ENCODE measurements at regions not wholly inside any gene's neighbourhood (a gene's known extent, or its start where the extent isn't known, plus 50 kb on each side); places are given as distances from the start of the nearest gene placed in this dataset.
"Not testable (repeated sequence)": the region's sequence is repeated elsewhere in the genome, so short reads cannot be mapped to it uniquely, and the experiment has no call there.

DNA sequence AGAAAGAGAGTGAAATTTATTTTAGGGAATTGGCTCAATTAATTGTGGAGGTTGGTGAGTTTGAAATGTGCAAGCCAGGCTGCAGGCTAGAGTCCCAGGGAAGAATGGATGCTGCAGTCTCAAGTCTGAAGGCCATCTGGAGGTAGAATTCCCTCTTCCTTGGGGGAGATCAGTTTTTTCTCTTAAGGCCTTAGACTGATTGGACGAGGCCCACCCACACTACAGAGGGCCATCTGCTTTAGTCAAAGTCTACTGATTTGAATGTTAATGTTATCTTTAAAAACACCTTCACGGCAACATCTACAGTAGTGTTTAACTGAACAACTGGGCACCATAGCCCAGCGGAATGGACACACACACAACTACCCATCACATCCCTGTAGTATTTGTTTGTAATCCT, 245.9 kb upstream of the IRF2BP2 start:
- ATAC-seq (no peak), DNase-seq (ENCODE audit: low spot score in 2 of 2) (no peak)
- Mint-ChIP-seq H3K36me3 (no peaks in the 10 kb centered on the region), H3K27ac (no peak overlapping the region), H3K4me3 (no peak overlapping the region), H3K4me1 (no peaks in the 10 kb centered on the region), H3K9me3 (no peaks in the 10 kb centered on the region)

DNA sequence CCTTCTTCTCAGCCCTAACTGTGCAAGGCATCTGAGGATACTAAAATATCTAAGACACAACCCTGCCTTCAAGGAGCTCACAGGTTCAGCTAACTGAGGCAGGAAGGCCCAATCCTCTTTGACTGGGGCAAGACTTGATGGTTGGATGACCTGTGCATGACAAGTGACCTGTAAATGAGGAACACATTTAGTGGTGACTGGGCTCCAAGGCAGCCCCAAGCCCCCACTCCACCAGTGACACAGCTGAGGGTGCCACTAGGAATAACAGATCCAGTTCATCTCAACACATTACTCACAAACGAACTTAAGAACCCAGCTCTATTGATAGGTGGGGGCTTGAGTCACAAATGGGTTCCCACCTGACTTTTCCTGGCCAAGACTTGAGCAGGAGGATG, 244.7 kb upstream of the IRF2BP2 start:
- no peak for DNase-seq (ENCODE audit: low spot score in 2 of 2)
- no peaks in the 10 kb centered on the region for H3K36me3 Mint-ChIP-seq
- H3K4me3 Mint-ChIP-seq = no peak overlapping the region
- H3K27ac Mint-ChIP-seq = no peak overlapping the region
- no peaks in the 10 kb centered on the region for H3K4me1 Mint-ChIP-seq
- no peak for ATAC-seq
- no peaks in the 10 kb centered on the region for H3K9me3 Mint-ChIP-seq

DNA sequence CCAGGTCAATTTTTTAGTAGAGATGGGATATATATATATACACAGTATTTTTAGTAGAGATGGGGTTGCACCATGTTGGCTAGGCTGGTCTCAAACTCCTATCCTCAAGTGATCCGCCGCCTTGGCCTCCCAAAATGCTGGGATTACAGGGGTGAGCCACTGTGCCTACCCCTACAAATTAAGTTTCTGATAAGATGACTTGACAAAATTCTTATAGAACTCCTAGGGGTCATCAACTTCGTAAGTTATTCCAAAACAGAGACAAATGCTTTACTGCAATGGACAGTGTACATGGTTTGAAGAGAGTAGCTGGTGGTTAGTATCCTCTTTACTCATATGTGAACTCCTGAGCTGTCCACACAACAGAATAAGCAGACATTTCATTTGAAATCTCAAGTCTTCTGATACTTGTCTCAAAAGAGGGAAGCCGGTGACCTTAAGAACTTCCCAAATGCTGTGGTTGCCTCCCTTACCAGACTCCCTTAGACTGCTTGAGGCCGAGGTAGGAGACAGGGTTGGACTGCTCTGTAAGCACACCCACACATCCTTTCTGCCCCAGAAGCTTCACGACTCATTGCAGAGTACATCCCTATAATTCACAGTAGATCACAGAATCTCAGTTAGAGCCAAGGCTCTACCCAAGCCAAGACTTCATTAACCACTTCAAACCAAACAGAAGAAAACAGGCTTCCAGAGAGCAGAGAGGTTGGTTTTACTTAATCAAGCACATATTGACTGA, 244.1 kb upstream of the IRF2BP2 start:
- Mint-ChIP-seq H3K36me3 (no peaks in the 10 kb centered on the region), H3K4me3 (no peak overlapping the region), H3K4me1 (no peaks in the 10 kb centered on the region), H3K27ac (no peak overlapping the region), H3K9me3 (no peaks in the 10 kb centered on the region)
- ATAC-seq (peak; percentile 54), DNase-seq (ENCODE audit: low spot score in 2 of 2) (no peak)

DNA sequence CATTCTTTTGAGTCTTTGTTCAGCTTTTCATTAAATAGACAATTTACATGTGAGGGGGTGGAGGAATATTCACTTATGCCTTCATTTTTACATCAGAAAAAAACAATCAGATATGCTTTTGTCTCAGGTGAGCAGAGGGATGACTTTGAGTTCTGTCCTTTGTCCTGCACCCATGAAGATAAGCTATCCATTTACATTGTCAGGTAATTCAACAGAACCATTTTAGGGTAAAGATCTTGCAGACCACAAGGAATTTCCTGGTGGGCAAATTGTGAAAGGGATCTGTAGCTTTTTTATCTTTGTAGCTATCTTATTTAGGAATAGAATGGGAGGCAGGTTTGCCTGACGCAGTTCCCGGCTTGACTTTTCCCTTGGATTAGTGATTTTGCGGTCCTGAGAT, 242.7 kb upstream of the IRF2BP2 start:
- H3K27ac Mint-ChIP-seq = no peak overlapping the region
- DNase-seq (ENCODE audit: low spot score in 2 of 2) (no peak), ATAC-seq (no peak)
- H3K36me3 Mint-ChIP-seq = no peaks in the 10 kb centered on the region
- H3K4me1 Mint-ChIP-seq = no peaks in the 10 kb centered on the region
- H3K4me3 Mint-ChIP-seq = no peak overlapping the region
- no peaks in the 10 kb centered on the region for H3K9me3 Mint-ChIP-seq

DNA sequence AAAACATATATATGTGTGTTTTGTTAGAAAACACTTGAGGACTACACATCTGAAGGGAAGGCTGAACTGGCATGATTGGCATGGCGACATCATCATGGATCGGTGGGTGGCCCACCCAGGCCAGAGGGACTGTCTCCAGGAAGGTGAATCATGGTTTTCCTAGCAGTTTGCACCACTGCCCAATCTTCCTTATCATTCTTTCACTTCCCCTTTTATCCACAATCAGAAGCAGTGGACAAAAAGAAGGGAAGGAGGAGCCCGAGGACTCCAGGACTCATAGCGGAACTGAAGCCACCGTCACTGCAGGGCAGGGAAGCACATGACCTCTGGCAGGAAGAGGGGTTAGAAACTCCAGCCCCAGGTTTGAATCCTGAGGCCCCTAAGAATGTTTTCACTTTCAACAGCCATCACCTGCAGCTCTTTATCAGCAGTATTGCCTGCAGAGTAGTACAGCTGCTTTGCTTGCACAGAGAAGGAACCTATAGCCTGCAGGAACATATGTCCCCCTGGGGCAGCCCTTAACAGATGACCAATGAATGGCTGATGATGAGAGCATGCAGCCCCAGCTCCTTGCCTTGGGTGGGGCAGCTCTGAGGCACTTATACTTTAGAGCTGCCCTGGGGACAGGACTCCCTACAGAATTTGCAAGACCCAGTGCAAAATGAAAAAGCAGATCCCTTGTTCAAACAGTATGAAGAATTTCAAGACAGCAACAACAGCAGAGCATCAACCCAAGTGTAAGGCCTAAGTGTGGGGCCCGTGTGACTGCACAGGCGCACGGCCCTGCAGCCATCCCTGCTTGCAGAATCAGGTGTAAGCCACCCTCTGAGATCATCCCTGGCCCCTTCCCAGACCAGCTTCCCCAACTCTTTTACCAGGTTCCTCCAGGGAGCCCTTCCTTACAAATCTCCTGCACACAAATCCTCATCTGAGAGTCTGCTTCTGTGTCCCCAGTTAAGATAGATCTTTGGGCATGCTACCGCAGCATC, 241.8 kb upstream of the IRF2BP2 start:
- H3K9me3 Mint-ChIP-seq = no peaks in the 10 kb centered on the region
- ATAC-seq (no peak), DNase-seq (ENCODE audit: low spot score in 2 of 2) (no peak)
- no peak overlapping the region for H3K27ac Mint-ChIP-seq
- no peaks in the 10 kb centered on the region for H3K36me3 Mint-ChIP-seq
- H3K4me3 Mint-ChIP-seq = no peak overlapping the region
- no peaks in the 10 kb centered on the region for H3K4me1 Mint-ChIP-seq

DNA sequence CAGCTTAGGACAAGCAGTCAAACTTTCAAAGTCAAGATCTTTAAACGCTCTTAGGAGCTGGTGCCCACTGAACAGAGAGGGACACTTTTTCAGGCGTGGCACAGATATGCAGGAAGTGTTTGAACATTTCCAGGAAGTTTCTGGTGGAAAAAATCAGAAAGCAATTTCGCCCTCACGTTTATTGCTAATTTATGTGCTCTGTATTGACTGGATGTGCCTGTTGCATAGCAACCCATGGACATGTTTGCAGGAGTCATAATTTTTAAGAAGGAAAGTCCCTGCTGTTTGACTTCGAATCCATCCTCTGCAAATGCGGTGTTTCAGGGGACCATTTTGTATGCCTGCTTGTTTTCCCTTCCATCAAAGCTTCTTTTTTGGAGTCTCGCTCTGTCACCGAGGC, 239.9 kb upstream of the IRF2BP2 start:
- Mint-ChIP-seq H3K9me3 (no peaks in the 10 kb centered on the region), H3K4me3 (no peak overlapping the region), H3K4me1 (peaks cover 19% of the 10 kb centered on the region), H3K27ac (no peak overlapping the region), H3K36me3 (no peaks in the 10 kb centered on the region)
- DNase-seq (ENCODE audit: low spot score in 2 of 2) (no peak), ATAC-seq (no peak)

DNA sequence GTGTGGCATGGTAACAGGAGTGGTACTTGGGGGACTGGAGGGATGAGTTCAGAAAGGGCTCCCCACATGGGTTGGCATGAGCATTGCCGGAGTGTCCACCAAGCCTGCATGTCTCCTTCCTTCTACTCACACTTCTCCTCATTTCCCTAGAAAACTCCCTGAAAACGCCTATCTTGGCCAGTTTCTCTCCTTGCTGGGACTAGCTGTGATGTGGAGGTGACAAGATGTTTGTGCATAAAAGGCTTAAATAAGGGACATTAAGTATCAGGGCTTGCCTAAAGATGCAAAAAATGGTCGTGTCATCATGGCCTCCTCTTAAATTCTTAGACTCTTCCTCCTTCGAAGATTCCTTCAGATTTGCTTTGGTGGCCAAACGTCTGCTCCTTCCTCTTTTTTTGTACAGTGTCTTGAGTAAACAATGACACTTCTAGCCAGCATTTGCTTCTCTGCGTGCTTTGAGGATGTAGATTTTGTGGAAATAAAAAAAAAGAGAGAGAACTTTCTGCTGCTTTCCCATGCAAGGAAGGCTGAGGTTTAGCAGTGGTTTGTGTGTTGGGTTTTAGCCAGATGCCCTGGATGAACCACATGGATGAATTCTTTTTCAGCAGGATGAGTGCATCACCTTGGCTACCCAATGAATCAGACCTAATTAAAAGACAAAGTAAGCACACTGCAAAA, 239.1 kb upstream of the IRF2BP2 start:
- H3K36me3 Mint-ChIP-seq = no peaks in the 10 kb centered on the region
- no peak for DNase-seq (ENCODE audit: low spot score in 2 of 2)
- H3K27ac Mint-ChIP-seq = no peak overlapping the region
- ATAC-seq = no peak
- peaks cover 26% of the 10 kb centered on the region for H3K4me1 Mint-ChIP-seq
- no peaks in the 10 kb centered on the region for H3K9me3 Mint-ChIP-seq
- no peak overlapping the region for H3K4me3 Mint-ChIP-seq

DNA sequence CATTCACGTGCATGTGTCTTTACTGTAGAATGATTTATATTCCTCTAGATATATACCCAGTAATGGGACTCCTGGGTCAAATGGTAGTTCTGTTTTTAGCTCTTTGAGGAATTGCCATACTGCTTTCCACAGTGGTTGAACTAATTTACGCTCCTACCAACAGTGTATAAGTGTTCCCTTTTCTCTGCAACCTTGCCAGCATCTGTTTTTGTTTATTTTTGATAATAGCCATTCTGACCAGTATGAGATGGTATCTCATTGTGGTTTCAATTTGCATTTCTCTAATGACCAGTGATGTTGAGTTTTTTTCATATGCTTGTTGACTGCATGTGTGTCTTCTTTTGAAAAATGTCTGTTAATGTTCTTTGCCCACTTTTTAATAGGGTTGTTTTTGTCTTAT, 236.8 kb upstream of the IRF2BP2 start:
- not testable (repeated sequence) for DNase-seq (ENCODE audit: low spot score in 2 of 2); H3K36me3 Mint-ChIP-seq; H3K4me3 Mint-ChIP-seq; ATAC-seq; H3K27ac Mint-ChIP-seq; H3K9me3 Mint-ChIP-seq
- H3K4me1 Mint-ChIP-seq = peaks cover 45% of the 10 kb centered on the region

DNA sequence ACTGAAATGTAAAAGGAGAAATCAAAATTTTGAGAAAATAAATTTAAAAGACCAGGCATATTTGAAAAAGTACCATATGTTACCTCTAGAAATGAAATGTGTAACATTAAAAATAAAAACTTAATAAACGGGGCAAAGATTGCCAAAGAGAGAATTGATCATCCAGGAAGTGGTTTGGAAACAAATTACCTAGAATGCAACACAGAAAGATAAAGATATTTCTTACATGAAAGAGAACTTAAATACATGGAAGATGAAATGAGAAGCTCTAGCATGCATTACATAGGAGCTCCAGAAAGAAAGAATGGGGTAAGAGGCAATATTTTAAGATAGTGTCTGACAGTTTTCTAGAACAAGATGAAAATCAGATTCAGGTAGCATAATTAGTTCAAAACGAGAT, 235.9 kb upstream of the IRF2BP2 start:
- DNase-seq (ENCODE audit: low spot score in 2 of 2) = no peak

DNA sequence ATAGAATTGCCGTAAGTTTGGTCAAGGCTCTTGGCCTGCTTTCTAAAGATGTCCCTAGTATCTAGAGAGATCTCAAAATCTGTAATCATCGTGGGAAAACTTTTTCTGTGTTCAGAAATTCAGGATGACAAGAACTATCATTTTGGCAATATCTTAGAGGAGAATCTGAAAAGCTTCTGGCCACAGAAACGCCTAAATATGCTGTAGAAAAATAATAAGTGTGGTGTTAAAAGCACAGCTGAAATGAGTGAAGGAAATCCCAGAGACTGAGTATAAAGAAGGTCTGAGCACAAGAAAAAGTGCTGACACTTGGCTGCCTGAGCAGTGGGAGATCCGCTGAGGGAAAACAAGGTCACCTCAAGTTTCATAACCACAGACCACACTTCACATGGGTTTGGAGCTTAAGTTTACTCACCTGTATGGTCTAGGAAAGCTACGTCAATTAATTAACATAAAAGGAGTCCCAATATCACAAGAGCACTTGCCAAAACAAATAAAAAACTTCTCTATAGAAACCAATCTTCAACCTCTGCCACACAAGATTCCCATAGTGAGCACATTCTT, 235.2 kb upstream of the IRF2BP2 start:
- peak; percentile 29 for ATAC-seq

More for the DNA sequence above, 235.9 kb upstream of the IRF2BP2 start:
- Mint-ChIP-seq H3K4me3 (peak overlapping the region; percentile 46), H3K36me3 (peaks cover 6% of the 10 kb centered on the region), H3K27ac (no peak overlapping the region), H3K9me3 (no peaks in the 10 kb centered on the region), H3K4me1 (peaks cover 55% of the 10 kb centered on the region)
- ATAC-seq = no peak

DNA sequence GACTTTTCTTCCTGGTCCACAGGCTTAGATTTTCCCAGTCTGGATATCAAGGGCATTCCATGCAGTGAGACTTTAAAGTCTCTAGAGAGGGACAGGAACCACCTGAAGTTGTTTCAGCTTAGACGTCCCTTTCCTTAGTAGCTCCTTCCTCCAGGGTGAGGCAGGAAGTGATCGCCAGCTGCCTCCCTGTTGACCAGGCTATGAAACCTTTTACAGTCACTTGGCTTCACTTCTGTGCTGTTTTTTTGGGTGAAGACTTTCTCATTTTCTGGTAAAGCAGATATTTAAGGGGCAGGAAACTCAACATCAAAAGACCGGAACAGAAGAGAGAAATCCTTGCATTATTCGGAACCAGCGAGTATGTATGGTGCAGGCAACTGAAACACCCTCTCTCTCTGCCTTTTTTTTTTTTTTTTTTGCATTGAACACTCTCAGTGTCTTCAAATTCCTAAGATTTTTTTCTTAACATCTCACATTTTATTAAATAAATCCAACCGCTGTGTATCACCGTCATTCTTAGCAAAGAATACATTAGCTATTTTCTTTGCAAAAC, 234.6 kb upstream of the IRF2BP2 start:
- Mint-ChIP-seq H3K4me3 (peak overlapping the region; percentile 46), H3K36me3 (peaks cover 6% of the 10 kb centered on the region), H3K27ac (peak overlapping the region; percentile 82), H3K4me1 (peaks cover 64% of the 10 kb centered on the region), H3K9me3 (no peaks in the 10 kb centered on the region)
- no peak for DNase-seq (ENCODE audit: low spot score in 2 of 2)
- no peak for ATAC-seq

More for the DNA sequence above, 235.2 kb upstream of the IRF2BP2 start:
- Mint-ChIP-seq H3K36me3 (peaks cover 6% of the 10 kb centered on the region), H3K27ac (peak overlapping the region; percentile 82), H3K4me3 (peak overlapping the region; percentile 46), H3K4me1 (peaks cover 62% of the 10 kb centered on the region), H3K9me3 (no peaks in the 10 kb centered on the region)
- no peak for DNase-seq (ENCODE audit: low spot score in 2 of 2)

DNA sequence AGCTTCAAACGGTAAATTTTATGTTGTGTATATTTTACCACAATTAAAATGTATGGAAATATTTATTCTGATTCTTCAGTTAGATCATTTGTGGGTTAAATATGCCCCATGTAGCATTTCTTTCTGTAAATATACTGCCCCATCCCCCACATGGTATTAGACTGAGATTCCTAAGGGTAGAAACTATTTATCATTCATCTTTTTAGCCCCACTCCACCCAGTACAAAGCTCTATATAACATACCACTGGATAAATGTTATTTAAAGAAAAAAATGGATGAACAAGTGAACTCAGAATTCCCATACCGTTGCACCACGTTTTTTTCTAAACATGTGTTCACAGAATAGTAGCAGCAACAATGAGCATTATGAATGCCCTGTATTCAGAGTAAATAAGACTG, 234.0 kb upstream of the IRF2BP2 start:
- Mint-ChIP-seq H3K36me3 (peaks cover 6% of the 10 kb centered on the region), H3K4me1 (peaks cover 64% of the 10 kb centered on the region), H3K27ac (peak overlapping the region; percentile 82), H3K4me3 (peak overlapping the region; percentile 46), H3K9me3 (no peaks in the 10 kb centered on the region)
- DNase-seq (ENCODE audit: low spot score in 2 of 2) (no peak), ATAC-seq (no peak)

DNA sequence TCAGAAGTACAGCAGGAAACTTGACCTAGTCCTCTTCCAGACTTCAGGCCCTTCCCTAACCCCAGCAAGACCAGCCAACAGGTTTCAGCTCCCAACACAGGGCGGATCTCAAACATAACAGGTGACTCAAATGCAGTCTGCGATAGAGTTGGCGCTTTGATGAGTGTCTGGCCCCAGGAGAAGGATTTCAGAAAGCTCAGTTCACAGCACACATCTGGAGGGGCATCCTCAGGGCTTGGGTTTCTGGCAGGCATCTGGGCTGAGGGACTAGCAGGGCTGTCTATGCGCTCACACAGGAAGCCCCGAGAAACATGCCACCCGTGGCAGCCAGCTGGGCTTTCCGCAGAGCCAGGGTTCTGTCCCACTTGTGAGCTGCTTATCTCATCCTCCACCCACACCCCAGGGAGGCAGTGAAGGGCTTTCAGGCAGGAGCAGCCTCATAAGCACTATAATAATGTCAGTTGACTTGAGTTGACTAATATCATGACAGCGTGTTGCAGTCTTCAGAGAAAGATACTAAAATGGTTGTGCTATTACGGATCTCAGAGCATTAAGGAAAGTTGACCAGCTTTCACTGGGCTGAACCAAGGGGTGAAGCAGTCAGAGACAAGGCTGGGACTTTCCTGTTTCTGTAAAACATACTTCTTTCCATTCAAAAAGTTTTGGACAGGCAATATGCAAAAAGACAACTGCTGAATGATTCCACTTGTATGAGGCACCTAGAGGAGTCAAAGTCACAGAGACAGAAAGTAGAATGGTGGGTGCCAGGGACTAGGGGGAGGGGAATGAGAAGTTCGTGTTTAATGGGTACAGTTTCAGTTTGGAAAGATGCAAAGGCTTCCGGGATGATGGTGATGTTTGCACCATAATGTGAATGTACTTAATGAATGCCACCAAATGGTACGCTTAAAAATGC, 233.0 kb upstream of the IRF2BP2 start:
- peak overlapping the region; percentile 82 for H3K27ac Mint-ChIP-seq
- DNase-seq (ENCODE audit: low spot score in 2 of 2) = peak; percentile 53 to 90
- H3K4me3 Mint-ChIP-seq = peak overlapping the region; percentile 46
- H3K4me1 Mint-ChIP-seq = peaks cover 66% of the 10 kb centered on the region
- H3K9me3 Mint-ChIP-seq = peaks cover under 1% of the 10 kb centered on the region
- H3K36me3 Mint-ChIP-seq = peaks cover 6% of the 10 kb centered on the region
- ATAC-seq = peak; percentile 94

DNA sequence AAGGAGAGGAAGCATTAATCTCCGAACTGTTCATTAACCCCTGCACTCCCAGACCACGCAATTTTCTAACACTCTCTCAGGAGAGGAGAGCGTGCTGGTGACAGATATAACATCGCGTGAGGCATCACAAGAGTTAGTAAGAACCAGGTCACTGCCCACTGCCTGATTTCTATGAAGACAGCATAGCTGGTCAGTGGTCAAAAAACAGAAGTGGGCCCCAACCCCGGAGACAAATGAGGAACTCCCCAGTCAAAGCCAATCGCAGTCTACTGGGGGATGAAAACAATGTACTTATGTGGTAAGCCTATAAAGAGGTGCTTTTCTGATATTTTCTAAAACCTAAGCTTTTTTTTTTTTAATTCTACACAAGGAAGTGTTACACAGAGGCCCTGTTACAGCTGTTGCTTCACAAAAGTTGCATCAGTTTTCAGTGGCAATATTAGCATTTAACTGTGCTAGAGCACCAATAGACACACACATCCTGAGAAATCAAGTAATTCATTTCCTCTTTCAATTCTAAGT, 231.8 kb upstream of the IRF2BP2 start:
- peak overlapping the region; percentile 20 for H3K27ac Mint-ChIP-seq
- peaks cover 6% of the 10 kb centered on the region for H3K36me3 Mint-ChIP-seq
- no peak for ATAC-seq
- DNase-seq (ENCODE audit: low spot score in 2 of 2) = peak in 1 of 2 donors; percentile 58
- H3K4me3 Mint-ChIP-seq = peak overlapping the region; percentile 46
- H3K9me3 Mint-ChIP-seq = peaks cover 3% of the 10 kb centered on the region
- peaks cover 70% of the 10 kb centered on the region for H3K4me1 Mint-ChIP-seq

All from stimulated activated effector memory CD8-positive, alpha-beta T cell treated with anti-CD3 and anti-CD28 coated beads, Interleukin-12 subunit alpha, Interleukin-12 subunit beta, amount 100 ng/mL, for 72 hours (primary cell).